Left renal pelvis (tissue), 4 donors: ENCODE measurements at regions not wholly inside any gene's neighbourhood (a gene's known extent, or its start where the extent isn't known, plus 50 kb on each side); places are given as distances from the start of the nearest gene placed in this dataset.

Source experiments
- DNase-seq, 4 donors: peaks; one replicate each; pipeline ENCODE4 v3.0.0-alpha.2; 2013; ENCODE audit warnings: low read depth in 4 of 4, low spot score in 3 of 4

DNA sequence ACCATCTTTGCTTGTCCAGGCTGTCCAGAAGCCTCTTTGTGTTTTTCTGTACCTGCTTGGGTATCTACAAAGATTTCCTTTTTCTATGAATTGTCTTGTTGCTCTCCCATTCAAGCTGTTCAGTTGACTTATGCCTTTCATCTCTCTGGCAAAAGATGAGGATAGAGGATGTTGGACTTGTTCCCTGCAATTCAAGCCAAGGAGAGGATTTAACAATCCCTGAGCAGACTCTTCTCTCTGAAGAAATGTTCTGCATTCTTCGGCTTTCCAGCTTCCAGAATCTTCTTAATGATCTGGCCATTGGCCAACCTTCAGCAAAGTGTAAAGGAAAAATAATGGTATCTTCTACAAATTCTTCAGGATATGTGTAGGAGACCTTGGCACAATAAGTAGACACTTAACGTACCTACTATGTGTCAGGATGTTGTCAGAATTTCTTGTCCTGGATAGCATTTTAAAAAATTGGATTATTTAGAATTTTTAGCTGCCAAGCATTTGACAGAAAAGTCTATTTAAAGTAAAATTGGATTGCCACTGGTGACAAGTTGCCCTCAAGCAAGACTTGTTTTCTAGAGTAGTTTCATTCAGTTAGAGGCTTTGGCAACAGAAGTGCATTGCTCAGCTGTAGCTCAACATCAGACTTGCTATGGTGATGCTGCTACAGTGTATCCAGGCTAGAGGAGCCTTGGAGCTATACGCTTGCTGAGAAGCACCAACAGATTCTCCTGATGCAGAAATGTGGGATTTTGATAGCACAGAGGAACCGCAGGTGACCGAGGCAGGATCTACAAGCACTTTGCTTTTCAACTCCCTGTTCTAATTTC is 455.7 kb downstream of the SUCLA2 start:
- DNase-seq = no peak

DNA sequence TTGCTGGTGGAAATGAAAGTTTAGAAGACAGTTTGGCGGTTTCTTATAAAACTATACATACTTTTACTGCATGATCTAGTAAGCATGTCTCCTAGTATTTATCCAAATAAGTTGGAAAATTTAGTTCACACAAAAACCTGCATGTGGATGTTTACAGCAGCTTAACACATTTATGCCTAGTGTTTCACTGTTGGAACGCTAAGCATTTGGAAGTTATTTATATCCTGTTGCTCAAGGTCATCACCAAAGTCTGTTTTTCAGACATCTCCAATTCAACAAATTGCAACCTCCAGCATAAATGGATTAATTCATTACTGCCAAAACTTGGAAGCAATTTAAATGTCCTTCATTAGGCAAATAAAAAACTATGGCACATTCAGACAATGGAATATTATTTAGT is 461.8 kb downstream of the SUCLA2 start:
- DNase-seq = no peak

DNA sequence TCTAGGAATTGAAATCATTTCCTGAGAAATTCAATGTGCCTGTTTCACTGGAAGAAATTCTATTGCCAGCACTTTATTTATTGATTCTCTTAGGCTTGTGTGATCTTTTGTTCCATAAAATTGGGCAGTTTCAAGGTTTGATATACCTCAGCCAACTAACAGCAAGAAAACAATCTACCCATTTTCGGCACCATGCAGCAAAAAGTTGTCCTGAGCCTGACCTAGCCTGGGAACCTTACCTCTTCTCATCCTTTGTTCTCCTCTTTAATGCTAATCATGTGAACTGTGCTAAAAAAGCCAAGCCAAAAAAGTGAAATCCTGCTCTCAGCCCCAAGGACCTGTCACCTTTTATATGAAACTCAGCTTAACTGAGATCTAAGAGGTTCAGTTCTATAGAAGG is 477.3 kb downstream of the SUCLA2 start:
- DNase-seq = no peak

DNA sequence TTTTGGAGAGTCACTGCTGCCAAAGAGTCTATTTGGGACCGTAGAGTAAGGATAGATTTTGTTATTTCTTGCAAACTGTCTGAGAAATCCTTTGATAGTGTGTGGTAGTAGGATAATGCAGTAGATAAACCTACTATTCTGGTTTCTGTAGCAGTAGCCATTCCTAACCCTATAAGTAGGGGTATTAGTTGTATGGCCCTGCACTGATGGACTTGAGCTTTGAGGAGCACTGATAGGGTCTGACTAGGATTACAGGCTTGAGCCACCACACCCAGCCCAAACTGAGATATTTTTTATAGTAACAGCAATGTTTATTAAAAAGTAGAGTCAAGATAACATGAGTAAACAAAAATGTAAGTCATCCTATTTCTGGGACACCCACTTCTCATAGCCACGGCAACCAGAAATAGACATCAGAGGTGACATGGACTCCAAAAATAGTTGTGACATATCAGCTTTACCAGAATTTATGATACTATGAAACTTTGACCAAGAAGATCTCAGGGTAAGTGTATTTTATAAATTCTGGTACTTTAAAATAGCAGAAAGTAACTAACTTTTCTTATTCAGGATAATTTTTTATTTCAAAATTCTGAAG is 479.1 kb downstream of the SUCLA2 start:
- no peak for DNase-seq

DNA sequence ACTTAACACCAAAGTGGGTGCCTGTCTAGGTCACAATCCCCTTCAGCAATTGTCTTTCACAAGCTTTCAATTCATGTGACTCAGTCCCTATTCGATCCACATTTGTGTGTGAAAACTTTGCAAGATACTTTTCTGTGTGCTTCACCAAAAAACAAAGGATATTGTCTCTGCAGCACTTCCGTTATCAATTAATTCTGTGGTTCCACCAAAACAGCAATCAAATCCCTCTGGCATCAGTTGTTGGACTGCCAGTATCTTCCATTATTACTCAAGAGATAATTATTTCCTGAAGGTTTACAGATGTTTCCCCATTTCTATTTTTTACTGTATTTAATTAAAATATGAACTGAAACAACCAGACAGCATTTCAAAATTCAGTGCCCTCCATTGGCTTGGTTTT is 481.4 kb downstream of the SUCLA2 start:
- no peak for DNase-seq

DNA sequence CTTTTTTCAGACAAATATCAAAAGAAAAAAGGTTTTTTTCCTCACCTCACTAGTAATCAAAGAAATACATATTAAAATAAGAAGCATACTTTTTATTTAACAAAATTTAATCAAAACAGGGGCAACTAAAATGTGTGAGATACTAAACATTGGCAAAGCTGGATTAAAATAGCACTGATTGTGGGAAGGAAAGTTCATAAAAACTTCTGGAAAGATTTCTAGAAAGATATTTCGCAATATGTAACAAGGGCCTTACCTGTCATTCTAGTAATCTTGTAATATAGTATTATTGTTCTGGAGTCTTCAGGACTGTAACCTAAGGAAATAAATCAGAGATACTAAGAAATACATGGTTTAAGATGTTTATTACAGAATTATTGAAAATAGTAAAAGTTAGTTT is 482.5 kb downstream of the SUCLA2 start:
- DNase-seq = no peak

DNA sequence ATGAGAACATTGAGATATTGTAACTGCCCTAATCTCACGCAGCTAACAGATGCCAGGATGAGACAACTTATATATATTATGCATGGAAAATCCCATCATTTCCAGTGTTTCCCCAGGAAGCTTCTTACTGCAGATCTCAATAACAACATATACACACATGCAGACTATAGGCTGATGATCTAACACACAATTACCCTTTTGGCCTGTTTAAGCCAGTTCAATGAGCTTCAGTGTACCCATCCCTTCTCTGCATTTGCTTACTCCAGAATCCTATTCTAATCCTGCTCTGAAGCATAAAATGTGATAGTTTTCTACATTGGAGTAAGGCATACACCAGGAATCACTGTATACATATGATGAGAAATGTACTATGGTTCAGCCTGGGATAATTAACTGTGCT is 489.4 kb downstream of the SUCLA2 start:
- DNase-seq = no peak

DNA sequence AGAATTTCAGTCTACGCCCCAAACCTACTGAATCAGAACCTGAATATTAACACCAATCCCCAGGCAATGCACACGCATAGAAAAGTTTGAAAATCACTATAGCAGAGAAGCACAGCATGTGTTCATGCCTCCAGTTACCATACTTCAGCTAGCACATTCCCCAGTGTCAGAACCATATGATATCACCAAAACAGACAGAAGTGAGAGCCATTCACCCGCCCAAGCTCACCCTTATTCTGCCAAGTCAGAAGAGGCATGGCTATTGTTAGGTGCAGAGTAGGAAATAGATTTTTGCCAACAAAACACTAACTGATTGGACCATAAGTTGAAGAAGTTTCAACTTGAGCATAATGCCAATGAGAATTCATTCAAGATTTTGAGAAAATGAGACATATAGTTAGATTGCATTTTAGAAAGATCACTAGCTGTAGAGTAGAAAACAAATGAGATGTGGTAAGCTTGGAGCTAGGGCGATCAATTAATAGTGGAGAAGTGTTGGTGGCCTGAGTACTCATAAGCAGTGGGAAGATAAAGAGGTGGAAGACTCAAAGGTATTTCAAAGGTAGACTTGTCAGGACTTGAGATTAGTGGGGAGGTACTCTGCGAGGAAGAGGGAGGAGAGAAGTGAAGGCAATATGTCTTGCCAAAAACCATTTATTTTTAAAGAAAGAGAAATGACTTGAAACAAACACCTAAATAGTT is 492.4 kb downstream of the SUCLA2 start:
- DNase-seq = no peak

DNA sequence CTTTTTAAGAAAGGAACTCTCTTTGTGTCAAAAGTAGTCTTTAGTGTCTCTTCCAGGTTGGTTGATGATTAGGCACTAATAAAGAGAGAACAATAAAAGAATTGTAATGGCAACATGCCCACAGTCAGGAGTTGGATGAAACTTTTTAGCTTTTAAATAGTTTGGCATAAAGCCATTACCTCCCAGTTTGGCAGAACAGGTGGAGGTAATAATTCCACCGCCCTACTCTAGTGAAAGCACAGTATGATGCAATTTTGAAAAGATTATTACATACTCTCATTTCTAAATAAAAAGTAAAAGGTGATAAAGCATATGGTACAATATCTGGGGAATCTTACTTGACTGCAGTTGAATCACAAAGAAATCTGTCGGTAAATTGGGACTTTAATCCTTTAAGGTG is 497.6 kb downstream of the SUCLA2 start:
- DNase-seq = no peak

DNA sequence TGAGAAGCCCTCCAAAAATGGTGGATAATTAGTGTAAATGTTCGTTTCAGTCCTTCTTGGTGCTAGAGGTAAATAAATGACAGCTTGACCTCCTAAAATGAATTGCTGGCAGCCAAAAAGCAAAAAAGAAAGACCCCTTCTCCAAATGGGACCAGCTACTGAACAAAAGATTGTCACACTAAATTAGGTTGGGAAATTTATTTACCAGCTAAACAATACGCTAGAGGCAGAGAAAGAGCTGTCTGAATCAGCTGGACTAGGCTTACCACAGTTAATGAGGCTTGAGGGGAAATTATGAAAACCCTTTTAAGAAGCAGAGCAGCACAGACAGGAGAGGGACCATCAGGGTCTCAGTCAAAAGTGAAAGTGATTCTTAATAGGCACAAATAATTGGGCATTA is 498.9 kb downstream of the SUCLA2 start:
- DNase-seq = no peak

DNA sequence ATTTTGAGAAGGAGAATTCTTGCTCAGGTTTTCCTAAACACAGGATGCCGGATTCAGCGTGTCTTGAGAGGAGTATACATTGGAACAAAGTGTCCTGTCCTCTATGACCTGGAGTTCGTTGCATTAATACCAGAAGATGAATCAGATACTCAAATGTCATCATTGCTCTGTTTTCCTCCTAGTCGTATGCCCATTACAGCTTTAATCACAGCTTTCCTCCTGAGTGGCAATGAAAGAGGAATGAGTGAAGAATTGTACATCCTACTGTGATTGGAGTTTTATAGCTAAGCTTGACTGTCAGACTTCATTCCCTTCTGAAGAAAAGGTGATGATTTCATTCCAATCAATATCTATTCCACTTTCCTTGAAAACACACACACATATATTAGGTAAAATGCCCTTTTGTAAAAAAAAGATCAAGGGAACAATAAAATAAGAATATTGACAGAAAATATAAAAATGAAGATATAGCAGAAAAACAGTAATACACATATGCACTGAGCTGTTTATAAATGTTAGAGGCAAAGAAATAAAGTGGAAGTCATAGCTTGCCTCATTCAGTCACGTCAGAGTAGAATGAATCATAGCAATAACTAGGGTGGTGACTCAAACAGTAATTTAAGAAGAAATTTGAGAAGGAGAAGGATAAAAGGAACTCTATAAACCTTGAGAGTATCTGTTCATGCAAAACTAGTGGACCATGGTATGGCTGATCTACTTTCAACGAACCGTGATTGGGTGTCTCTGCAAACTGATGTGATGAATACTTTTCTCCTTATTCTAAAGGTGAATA is 501.5 kb downstream of the SUCLA2 start:
- DNase-seq = no peak

DNA sequence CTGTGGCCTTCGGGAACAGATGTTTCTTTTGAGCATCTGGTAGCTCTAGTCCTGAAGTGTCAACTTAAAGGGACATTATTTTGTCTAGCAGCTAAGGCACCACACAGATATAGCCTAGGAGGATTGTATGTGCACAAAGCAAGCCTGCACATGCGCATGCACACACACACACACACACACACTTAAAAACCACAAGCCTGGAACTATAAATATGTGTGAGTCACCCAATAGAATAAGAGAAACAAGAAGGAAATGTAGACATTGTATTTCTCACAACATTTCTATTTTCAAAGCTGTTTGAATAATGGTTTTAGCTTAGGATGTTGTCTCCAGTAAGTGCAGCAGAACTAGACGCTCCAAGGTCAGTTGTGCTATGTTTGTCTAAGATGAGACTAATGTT is 516.5 kb downstream of the SUCLA2 start:
- no peak for DNase-seq

DNA sequence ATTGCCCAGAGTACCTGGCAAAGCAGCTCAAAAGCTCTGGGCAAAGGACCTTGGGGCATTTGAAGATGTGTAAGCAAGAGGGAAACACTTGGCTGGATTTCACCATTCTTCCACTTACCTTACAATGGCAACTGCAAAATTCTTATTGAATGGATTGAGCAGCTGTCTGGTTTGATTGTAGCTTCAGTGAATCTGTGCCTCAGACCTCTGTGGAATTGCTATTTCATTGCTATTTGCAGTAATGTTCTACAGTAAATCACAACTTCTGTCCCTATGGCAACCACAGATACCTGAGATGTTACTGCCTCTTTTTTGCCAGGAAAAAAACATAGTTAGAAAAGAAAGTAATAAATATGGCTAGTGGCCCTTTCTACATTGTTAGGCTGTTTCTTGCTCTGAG is 519.5 kb downstream of the SUCLA2 start:
- DNase-seq = no peak

DNA sequence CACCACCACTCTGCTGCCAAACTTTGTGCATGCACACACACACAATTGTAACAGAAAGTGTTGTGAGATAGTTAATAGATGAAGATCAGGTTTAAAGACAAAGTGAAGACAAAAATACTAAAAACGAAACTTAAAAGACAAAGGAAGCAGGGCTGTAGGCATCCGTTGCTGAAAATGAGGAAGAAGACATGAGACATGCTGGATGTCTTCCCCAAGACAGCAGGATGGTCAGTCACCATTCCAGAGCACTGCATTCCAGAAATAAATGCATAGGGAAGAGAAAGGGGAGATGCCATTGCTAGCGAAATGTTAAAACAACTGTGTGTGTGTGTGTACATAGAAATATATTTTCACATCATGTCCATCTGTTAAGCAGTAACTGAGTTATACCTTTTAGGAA is 520.1 kb downstream of the SUCLA2 start:
- no peak for DNase-seq

DNA sequence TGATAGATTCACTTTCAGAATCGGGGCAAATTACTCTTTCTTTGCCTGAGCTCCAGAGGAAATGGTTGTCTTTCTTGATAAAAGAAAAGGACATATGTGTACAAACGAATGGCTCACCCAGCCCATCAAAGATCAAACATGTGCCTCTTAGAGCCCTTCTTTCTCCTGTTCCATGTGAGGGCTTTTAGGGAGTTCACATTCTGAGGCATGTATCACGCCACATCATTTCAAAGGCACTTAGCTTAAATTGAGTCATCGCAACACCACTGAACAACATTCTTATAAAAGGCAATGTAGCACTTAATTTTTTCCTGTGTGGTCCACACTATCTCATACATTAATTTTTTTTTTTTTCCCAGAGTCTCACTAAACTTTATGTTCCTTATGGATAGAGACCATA is 521.0 kb downstream of the SUCLA2 start:
- no peak for DNase-seq

DNA sequence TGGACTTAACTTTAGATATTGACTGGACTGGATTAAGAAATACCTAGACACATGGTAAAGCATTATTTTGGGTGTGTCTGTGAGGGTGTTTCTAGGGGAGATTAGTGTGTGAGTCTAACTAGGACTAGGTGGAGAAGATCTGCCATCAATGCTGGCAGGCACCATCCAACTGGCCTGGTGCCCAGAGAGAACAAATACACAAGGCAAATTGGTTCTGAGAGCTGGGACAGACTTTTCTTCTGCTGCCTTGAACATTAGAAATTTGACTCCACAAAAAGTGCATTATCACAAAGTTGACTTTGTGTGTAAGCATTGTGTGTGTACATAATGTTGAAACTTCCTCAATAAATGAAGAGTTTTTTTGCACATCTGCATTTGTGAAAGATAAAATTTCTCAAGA is 522.1 kb downstream of the SUCLA2 start:
- DNase-seq = no peak

DNA sequence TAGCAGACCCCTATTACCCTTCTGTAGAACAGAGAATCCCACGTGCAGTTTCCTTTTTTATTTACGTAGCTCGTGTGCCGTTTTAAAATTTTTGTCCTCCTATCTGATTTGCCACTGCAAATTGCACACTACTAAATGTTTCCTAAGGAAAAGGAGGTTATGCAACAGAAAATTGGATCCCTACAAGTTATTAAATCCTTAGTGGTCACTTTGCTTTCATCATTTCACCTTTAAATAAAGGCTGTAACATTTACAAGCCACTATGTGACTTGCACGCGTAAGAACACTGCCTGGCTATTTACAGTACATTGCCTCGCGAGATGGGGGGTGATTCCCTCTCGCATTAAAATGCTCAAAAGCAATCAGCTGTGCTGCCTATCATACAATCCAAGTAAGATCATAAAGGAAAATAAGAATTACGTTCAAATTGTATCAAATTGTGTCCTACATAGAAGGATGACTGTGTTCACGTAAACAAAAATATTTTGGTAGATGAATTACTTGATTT is 525.6 kb downstream of the SUCLA2 start:
- DNase-seq = no peak

DNA sequence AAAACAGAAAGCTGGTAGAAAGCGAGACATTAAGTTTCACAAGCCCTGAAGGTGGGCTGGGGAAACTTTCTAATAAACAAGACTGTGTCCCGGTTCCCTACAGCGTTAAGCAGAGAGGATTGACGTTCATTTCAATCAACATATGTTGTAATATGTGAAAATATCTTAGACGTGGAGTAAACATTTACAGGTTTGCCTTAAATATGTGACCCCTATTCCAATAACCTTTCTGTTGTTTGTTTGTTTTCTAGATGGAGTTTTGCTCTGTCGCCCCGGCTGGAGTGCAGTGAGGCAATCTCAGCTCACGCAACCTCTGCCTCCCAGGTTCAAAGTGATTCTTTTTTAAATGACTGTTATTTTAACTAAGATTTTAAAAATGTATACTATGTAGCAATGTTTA is 526.2 kb downstream of the SUCLA2 start:
- DNase-seq = no peak

DNA sequence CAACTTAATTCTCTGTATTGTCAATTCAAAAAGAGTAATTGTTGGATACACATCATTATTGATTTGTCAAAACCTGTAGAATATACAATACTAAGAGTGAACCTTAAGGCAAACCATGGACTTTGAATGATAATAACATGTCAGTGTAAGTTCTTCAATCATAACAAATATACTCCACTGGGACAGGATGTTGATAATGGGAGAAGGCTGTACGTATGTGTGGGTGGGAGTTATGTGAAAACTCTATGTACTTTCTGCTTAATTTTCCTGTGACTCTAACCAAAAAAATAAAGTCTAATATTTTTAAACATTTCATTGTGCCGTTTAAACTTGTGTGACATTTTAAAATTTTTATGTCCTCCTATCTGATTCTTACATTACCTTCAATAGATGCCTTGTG is 526.7 kb downstream of the SUCLA2 start:
- DNase-seq = no peak

DNA sequence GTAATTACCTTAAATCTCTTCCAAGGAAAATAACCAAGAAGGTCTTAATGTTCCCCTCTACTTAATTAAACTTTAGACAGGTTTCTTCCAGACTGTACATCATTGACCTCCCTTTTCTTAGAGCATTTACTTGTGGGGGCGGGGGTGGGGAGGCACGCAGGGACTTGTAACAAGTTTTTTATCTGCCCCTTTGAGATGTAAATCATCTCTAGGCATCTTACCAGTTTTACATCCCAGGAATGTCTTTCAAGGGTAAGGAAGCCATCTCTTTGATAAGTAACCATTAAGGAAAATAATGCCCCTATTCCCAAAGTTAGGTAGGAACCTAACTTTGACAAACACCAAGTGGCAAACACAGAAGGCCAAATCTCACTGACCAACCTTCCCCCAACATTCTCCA is 528.6 kb downstream of the SUCLA2 start:
- DNase-seq = no peak

DNA sequence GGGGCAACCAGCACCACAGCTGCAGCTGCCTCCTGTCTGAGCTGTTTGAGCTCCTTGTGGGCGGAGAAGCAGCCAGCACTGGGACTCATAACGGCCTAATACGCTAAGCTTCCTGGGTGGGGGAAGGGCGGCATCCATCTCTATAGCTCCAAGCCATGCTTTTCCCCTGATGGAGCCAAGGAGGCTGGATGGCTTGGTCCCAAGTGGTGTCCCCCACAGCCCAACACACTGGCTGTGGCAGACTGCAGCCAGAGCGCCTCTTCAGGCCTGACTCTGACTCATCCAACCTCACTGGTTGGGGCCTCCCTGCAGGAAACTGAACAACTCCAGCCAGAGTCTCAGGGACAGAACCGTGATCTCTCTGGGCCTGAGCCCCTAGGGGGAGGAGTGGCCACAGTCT is 537.3 kb downstream of the SUCLA2 start:
- no peak for DNase-seq
